SK-N-MC (cell line): ENCODE measurements at regions not wholly inside any gene's neighbourhood (a gene's known extent, or its start where the extent isn't known, plus 50 kb on each side); places are given as distances from the start of the nearest gene placed in this dataset.

Experiments
- EZH2 ChIP-seq: fragments of 200-600 bp; sonication (generic); IDR thresholded peaks from one replicate; pipeline ENCODE4 v1.6.1; 2017; ENCODE audit warnings: antibody characterized with exemption
- POLR2AphosphoS5 ChIP-seq: IDR thresholded peaks from 2 replicates; pipeline ENCODE4 v1.6.1; 2012; ENCODE audit warnings: mild to moderate bottlenecking, low read depth, low read length, borderline replicate concordance

DNA sequence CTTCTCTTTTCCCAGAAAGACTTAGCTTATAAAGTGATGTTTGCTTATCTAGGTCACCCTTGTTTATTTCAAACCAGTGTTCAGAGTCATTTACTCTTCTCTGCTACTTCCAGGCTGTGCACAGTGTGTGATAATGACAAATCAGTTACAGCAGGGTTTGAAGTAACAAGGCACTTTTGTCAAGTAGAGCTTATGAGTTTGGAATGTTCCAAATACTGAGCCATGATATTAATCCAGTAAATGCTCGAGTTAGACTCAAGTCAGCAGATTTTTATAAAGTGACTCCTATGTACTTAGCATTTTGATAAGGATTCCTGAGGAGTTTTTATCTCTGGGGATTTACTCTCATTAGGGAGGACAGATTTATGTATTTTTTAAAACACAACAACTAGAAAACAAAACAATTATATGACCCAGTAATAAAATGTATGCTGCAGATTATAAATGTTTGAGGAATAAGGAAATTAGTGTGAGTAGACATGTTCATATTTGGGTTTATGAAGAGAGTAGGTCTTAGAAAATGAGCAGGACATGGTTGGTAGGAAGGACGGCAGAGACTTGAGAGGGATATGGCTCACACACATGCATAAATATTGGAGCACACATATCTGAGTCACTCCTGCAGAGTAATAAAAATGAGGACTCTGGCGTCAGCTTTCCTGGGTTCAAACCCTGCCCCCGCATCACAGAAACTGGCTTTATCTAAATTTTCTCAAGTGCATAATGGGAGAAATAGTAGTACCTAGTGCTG lies 271.2 kb downstream of the FBXO8 start:
- TF ChIP-seq POLR2AphosphoS5, result peak; percentile 42; the same call in 1 of the 2 replicates
- TF ChIP-seq EZH2, result no peak
